CD4-positive, alpha-beta T cell (primary cell): ENCODE measurements at regions not wholly inside any gene's neighbourhood (a gene's known extent, or its start where the extent isn't known, plus 50 kb on each side); places are given as distances from the start of the nearest gene placed in this dataset.

Source experiments
- ATAC-seq: fragments of 200-7000 bp; cut with Tn5 transposase; one replicate; pipeline ENCODE4 v1.10.0; 2022; ENCODE audit warnings: mild to moderate bottlenecking; ENCODE audit not compliant: poor library complexity
- CTCF ChIA-PET: fragments of 350-600 bp; sonication (Branson Sonifier 250); formaldehyde crosslinking; loops from one replicate; lab custom pipeline; 2021; ENCODE audit warnings: antibody characterized with exemption, inconsistent platforms; lab: Charles Lee
- POLR2A ChIA-PET: fragments of 350-600 bp; sonication (Branson Sonifier 250); formaldehyde crosslinking; loops from one replicate; lab custom pipeline; 2021; ENCODE audit warnings: antibody characterized with exemption, inconsistent platforms; lab: Charles Lee
- DNase-seq, 14 experiments: peaks; one replicate each; pipeline ENCODE4 v3.0.0-alpha.2; 2013 to 2020; ENCODE audit warnings: mixed read lengths in 2 of 14
- H3K27ac ChIP-seq, 2 donors: one replicate each; pipeline versions ENCODE4 v1.5.1 to v1.7.0; 2013; ENCODE audit warnings: low read length in 2 of 2, low read depth in 1 of 2, mild to moderate bottlenecking in 1 of 2
- H3K27me3 ChIP-seq, 2 experiments: 1 replicate in 1 of 2; 2 replicates in 1 of 2; pipeline versions ENCODE4 v1.6.1 to v1.7.0; 2013; ENCODE audit warnings: low read length in 2 of 2, control low read depth in 1 of 2, mild to moderate bottlenecking in 1 of 2, moderate library complexity in 1 of 2; ENCODE audit not compliant: insufficient read depth in 2 of 2, control insufficient read depth in 1 of 2
- H3K36me3 ChIP-seq: one replicate; pipeline ENCODE4 v1.6.1; 2013; ENCODE audit warnings: low read length, control low read depth; ENCODE audit not compliant: insufficient read depth
- H3K4me1 ChIP-seq: one replicate; pipeline ENCODE4 v1.6.1; 2013; ENCODE audit warnings: low read length, control low read depth; ENCODE audit not compliant: insufficient read depth
- H3K4me3 ChIP-seq: one replicate; pipeline ENCODE4 v1.5.1; 2013; ENCODE audit warnings: mild to moderate bottlenecking, low read length, moderate library complexity
- H3K9me3 ChIP-seq, 2 experiments: 1 replicate in 1 of 2; 2 replicates in 1 of 2; pipeline versions ENCODE4 v1.6.1 to v1.7.0; 2013; ENCODE audit warnings: low read length in 2 of 2, mild to moderate bottlenecking in 2 of 2, control low read depth in 1 of 2, moderate library complexity in 1 of 2; ENCODE audit not compliant: control insufficient read depth in 1 of 2, insufficient read depth in 1 of 2
- H3K27ac Mint-ChIP-seq: one replicate; pipeline ENCODE4 v1.8.0; 2020; ENCODE audit warnings: mixed read lengths
- H3K27me3 Mint-ChIP-seq: one replicate; pipeline ENCODE4 v1.8.0; 2021; ENCODE audit warnings: mixed read lengths
- H3K36me3 Mint-ChIP-seq: one replicate; pipeline ENCODE4 v1.8.0; 2021; ENCODE audit warnings: low read depth, mixed read lengths
- H3K4me1 Mint-ChIP-seq: one replicate; pipeline ENCODE4 v1.8.0; 2021; ENCODE audit warnings: low read depth, mixed read lengths
- H3K4me3 Mint-ChIP-seq: one replicate; pipeline ENCODE4 v1.8.0; 2020; ENCODE audit warnings: mild to moderate bottlenecking, mixed read lengths
- H3K9me3 Mint-ChIP-seq: one replicate; pipeline ENCODE4 v1.8.0; 2020; ENCODE audit warnings: mixed read lengths
- intact Hi-C, 2 experiments: fragments of 100-400 bp; cut with DNase I in 1 of 2; cut with micrococcal nuclease in 1 of 2; formaldehyde crosslinking; loops; one replicate each; pipeline versions ENCODE4 v1.15.1 to v1.9.0; 2023 to 2025; cut with DNase I, micrococcal nuclease
- TF ChIP-seq, protein P1 (sequence below): fragments of 200-600 bp; IDR thresholded peaks from one replicate; pipeline ENCODE4 v1.8.0; 2022; ENCODE audit warnings: antibody characterized with exemption, mild to moderate bottlenecking

DNA sequence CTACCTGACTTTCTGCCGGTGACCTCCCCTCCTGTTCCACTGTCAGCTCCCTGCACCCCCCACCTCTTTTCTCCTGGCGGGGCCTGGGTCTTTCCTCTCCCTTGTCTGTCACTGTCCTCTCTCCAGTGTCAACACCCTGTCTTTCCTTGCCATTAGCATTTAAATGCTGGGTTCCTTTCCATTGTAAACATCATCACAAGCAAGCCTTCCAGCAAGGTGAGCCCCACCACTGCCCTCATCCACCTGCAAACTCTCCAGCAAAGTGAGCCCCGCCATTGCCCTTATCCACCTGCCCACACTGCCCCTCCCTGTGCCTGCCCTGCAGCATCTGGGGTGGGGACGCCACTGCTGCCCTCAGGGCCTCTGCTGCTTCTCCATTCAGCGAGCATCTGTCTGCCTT is 195.0 kb downstream of the ENGASE start:
- peaks cover 40% of the 10 kb centered on the region for H3K27me3 Mint-ChIP-seq
- no peaks in the 10 kb centered on the region for H3K36me3 Mint-ChIP-seq
- ATAC-seq (no peak), DNase-seq (no peak)
- intact Hi-C loops, result no loop called here
- no peaks in the 10 kb centered on the region for H3K4me1 Mint-ChIP-seq
- Histone ChIP-seq H3K4me3 (no peak overlapping the region), H3K27me3 (peaks cover 11 to 17% of the 10 kb centered on the region in 2 experiments), H3K27ac (no peak overlapping the region), H3K36me3 (no peaks in the 10 kb centered on the region), H3K4me1 (no peaks in the 10 kb centered on the region), H3K9me3 (no peaks in the 10 kb centered on the region)
- TF ChIP-seq, protein P1, sequence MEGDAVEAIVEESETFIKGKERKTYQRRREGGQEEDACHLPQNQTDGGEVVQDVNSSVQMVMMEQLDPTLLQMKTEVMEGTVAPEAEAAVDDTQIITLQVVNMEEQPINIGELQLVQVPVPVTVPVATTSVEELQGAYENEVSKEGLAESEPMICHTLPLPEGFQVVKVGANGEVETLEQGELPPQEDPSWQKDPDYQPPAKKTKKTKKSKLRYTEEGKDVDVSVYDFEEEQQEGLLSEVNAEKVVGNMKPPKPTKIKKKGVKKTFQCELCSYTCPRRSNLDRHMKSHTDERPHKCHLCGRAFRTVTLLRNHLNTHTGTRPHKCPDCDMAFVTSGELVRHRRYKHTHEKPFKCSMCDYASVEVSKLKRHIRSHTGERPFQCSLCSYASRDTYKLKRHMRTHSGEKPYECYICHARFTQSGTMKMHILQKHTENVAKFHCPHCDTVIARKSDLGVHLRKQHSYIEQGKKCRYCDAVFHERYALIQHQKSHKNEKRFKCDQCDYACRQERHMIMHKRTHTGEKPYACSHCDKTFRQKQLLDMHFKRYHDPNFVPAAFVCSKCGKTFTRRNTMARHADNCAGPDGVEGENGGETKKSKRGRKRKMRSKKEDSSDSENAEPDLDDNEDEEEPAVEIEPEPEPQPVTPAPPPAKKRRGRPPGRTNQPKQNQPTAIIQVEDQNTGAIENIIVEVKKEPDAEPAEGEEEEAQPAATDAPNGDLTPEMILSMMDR, result no peak
- ChIA-PET POLR2A (no interaction called here), CTCF (no interaction called here)
- no peak overlapping the region for H3K4me3 Mint-ChIP-seq
- no peak overlapping the region for H3K27ac Mint-ChIP-seq
- H3K9me3 Mint-ChIP-seq, result no peaks in the 10 kb centered on the region

GRCh38 chr17:79263191-79263590 is 188.6 kb downstream of the ENGASE start:
- DNase-seq, result no peak
- no peaks in the 10 kb centered on the region for H3K4me1 ChIP-seq
- H3K4me3 ChIP-seq, result no peak overlapping the region
- no peaks in the 10 kb centered on the region for H3K36me3 Mint-ChIP-seq
- H3K4me3 Mint-ChIP-seq, result no peak overlapping the region
- TF ChIP-seq, protein P1, result no peak
- no peaks in the 10 kb centered on the region for H3K9me3 ChIP-seq
- ChIA-PET POLR2A (no interaction called here), CTCF (no interaction called here)
- H3K27me3 Mint-ChIP-seq, result peaks cover 13% of the 10 kb centered on the region
- no peak for ATAC-seq
- peaks cover 0 to 4% of the 10 kb centered on the region in 2 experiments for H3K27me3 ChIP-seq
- no peak overlapping the region for H3K27ac Mint-ChIP-seq
- no peaks in the 10 kb centered on the region for H3K9me3 Mint-ChIP-seq
- no peaks in the 10 kb centered on the region for H3K4me1 Mint-ChIP-seq
- no peaks in the 10 kb centered on the region for H3K36me3 ChIP-seq
- no peak overlapping the region for H3K27ac ChIP-seq
- intact Hi-C loops, result no loop called here

GRCh38 chr17:79262624-79263023 is 188.0 kb downstream of the ENGASE start:
- intact Hi-C loops, result no loop called here
- no peaks in the 10 kb centered on the region for H3K9me3 Mint-ChIP-seq
- DNase-seq, result no peak
- no peak for ATAC-seq
- Histone ChIP-seq H3K4me1 (no peaks in the 10 kb centered on the region), H3K36me3 (no peaks in the 10 kb centered on the region), H3K27me3 (peaks cover 0 to under 1% of the 10 kb centered on the region in 2 experiments), H3K27ac (no peak overlapping the region), H3K4me3 (no peak overlapping the region), H3K9me3 (no peaks in the 10 kb centered on the region)
- ChIA-PET POLR2A (no interaction called here), CTCF (no interaction called here)
- TF ChIP-seq, protein P1, result no peak
- H3K27ac Mint-ChIP-seq, result no peak overlapping the region
- H3K36me3 Mint-ChIP-seq, result no peaks in the 10 kb centered on the region
- no peaks in the 10 kb centered on the region for H3K4me1 Mint-ChIP-seq
- H3K27me3 Mint-ChIP-seq, result peaks cover 8% of the 10 kb centered on the region
- no peak overlapping the region for H3K4me3 Mint-ChIP-seq
